ENCODE measurements at regions not wholly inside any gene's neighbourhood (a gene's known extent, or its start where the extent isn't known, plus 50 kb on each side); places are given as distances from the start of the nearest gene placed in this dataset.

- TF ChIP-seq POLR2A (IDR thresholded peaks at IDR 0.05) (no peak), CTCF (IDR thresholded peaks at IDR 0.05) (no peak), EP300 (IDR thresholded peaks at IDR 0.05) (no peak)
Measured at GRCh38 chr2:53567073-53567472, 200.5 kb upstream of the CHAC2 start.
